Heart left ventricle (tissue), 16 donors: ENCODE measurements at regions not wholly inside any gene's neighbourhood (a gene's known extent, or its start where the extent isn't known, plus 50 kb on each side); places are given as distances from the start of the nearest gene placed in this dataset.
A peak's percentile ranks its signal among the peaks of the same experiment; 100 is the strongest.

ENCODE experiments used
- ATAC-seq, 4 donors: fragments of 200-7000 bp; cut with Tn5 transposase; one replicate each; pipeline ENCODE4 v1.9.1; 2020 to 2022; ENCODE audit warnings: moderate library complexity in 4 of 4, mild to moderate bottlenecking in 3 of 4, moderate number of reproducible peaks in 1 of 4
- DNase-seq, 5 donors: peaks; one replicate each; pipeline ENCODE4 v3.0.0-alpha.2; 2020
- H3K27ac ChIP-seq, 12 donors: fragments of 200-600 bp; sonication (generic) in 4 of 12; one replicate each; pipeline versions ENCODE4 v1.5.0 to v1.8.0; 2016 to 2022; ENCODE audit warnings: mild to moderate bottlenecking in 2 of 12
- H3K27me3 ChIP-seq, 9 donors: fragments of 200-600 bp; sonication (generic) in 2 of 9; one replicate each; pipeline versions ENCODE4 v1.5.1 to v1.8.0; 2016 to 2022; ENCODE audit warnings: mild to moderate bottlenecking in 3 of 9
- H3K36me3 ChIP-seq, 9 donors: fragments of 200-600 bp; sonication (generic) in 2 of 9; one replicate each; pipeline versions ENCODE4 v1.5.0 to v1.8.0; 2018 to 2022; ENCODE audit warnings: mild to moderate bottlenecking in 2 of 9
- H3K4me1 ChIP-seq, 12 donors: fragments of 200-600 bp; sonication (generic) in 4 of 12; one replicate each; pipeline versions ENCODE4 v1.5.0 to v1.8.0; 2016 to 2022; ENCODE audit warnings: mild to moderate bottlenecking in 3 of 12
- H3K4me3 ChIP-seq, 12 donors: fragments of 200-600 bp; sonication (generic) in 4 of 12; one replicate each; pipeline versions ENCODE4 v1.5.0 to v1.8.0; 2017 to 2022; ENCODE audit warnings: mild to moderate bottlenecking in 9 of 12, moderate library complexity in 4 of 12
- H3K9me3 ChIP-seq, 12 donors: fragments of 200-600 bp; sonication (generic) in 4 of 12; one replicate each; pipeline versions ENCODE4 v1.5.0 to v1.8.0; 2016 to 2022; ENCODE audit warnings: mild to moderate bottlenecking in 1 of 12
- POLR2A ChIP-seq, 2 donors: fragments of 450-650 bp; IDR thresholded peaks; one replicate each; pipeline ENCODE4 v1.6.1; 2017; ENCODE audit warnings: antibody characterized with exemption in 2 of 2, mild to moderate bottlenecking in 2 of 2, moderate library complexity in 2 of 2
- WGBS, 4 donors: extraction: QIAGEN DNeasy Blood & Tissue Kit in 2 of 4; methylation state at CpG; one replicate each; pipeline versions ENCODE4 v1.1.5 to v1.1.7; 2013 to 2018; 5-methylcytosine and 5-hydroxymethylcytosine counted together
- intact Hi-C, 10 donors: fragments of 100-400 bp; cut with DNase I; formaldehyde crosslinking; loops; one replicate each; pipeline versions ENCODE4 v1.11.1 to v1.14.2; 2022
- TF ChIP-seq, protein P1 (sequence below), 12 donors: fragments of 200-600 bp; sonication (generic) in 4 of 12; IDR thresholded peaks; one replicate each; pipeline versions ENCODE4 v1.5.0 to v1.8.0; 2018 to 2022; ENCODE audit warnings: antibody characterized with exemption in 12 of 12, mild to moderate bottlenecking in 5 of 12
- donor health status: ischemic (EF 13 %, LVEDD 7.1; RV severe dilation, severe dysfunction).
- donor health status: healthy with polysubstance abuse.
- donor health status: DM: no; HTN: yes; CAD: no.
- donor health status: DM: no; HTN: no; CAD: no.
- donor health status: ischemic (EF 25% LVEDD 6.9; RV normal size, moderate dysfunction).
- donor health status: ischemic (EF 25% LVEDD 5.7; RV mildly dilated, moderate dysfunction).
- donor health status: healthy.
- donor health status: DM: yes; HTN: yes; CAD: no.
- donor health status: ischemic (EF 35%, LVEDD 5.7; RV mildly dilated, moderate dysfunction).
- donor health status: nonischemic (EF 11% LVEDD 7.7; RV severe dilation, severe dysfunction).
- donor health status: DM: yes; HTN: yes; CAD: no.
- donor health status: PGD.
- donor health status: ischemic (EF 29% LVEDD 5.4; RV normal size, mild dysfunction).
- donor health status: nonischemic (EF 23%, LVEDD 6.1; RV moderate dilation, normal function).

DNA sequence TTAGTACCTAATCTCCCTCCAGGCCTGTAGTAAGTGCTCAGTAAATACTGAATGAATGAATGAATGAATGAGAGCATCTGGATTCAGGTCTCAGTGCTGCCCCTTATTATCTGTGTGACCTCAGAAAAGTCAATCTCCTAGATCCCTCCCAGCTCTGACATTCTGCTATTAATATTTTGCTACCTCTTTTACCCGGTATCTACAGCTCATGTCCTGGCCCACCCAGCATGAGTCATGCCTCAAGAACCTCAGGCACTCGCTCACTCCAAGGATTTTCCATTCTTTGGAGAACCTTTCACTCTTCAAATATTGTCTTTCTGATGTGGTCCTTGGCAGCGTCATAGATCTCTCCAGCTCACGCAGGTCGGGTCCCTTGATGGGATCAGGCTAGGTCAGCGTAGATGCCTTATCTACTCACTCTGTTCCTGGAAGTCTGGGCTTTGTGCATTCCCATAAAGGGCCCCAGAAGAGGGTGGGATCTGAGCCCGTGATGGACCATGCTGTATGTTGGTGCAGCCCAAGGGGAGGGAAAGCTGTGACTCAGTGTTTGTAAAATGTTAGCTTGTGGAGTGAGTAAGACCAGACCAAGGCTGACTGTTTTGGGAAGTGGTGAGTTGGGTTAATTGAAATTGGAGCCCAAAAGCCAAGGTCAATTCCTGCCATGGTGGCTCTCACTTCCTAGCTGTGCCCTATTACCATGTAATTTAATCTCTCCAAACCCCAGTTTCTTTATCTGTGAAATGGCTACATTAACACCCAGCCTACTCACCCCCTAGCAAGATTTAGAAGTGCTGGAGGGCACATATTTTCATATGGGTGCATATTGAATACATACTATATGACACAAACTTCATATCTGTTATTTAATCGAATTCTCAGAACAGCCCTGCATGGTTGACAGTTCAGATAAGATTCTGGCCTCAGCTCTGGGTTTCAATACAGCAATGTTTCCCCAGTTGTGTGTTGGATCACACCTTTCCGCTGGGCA is 214.1 kb upstream of the USP24 start:
- intact Hi-C loops: no loop called here
- DNase-seq (peak in 2 of 5 donors; percentile 12 to 58), ATAC-seq (peak; percentile 61 to 93 (median 90))
- H3K9me3 ChIP-seq: peaks cover 0 to 2% (median 0%) of the 10 kb centered on the region in 12 donors
- H3K4me1 ChIP-seq: peaks cover 0 to 16% (median 0%) of the 10 kb centered on the region in 12 donors
- 53 to 70% (median 58%) methylated on average over 9 of the region's 9 CpGs for WGBS, 4 donors
- no peak overlapping the region for H3K4me3 ChIP-seq
- TF ChIP-seq, protein P1, sequence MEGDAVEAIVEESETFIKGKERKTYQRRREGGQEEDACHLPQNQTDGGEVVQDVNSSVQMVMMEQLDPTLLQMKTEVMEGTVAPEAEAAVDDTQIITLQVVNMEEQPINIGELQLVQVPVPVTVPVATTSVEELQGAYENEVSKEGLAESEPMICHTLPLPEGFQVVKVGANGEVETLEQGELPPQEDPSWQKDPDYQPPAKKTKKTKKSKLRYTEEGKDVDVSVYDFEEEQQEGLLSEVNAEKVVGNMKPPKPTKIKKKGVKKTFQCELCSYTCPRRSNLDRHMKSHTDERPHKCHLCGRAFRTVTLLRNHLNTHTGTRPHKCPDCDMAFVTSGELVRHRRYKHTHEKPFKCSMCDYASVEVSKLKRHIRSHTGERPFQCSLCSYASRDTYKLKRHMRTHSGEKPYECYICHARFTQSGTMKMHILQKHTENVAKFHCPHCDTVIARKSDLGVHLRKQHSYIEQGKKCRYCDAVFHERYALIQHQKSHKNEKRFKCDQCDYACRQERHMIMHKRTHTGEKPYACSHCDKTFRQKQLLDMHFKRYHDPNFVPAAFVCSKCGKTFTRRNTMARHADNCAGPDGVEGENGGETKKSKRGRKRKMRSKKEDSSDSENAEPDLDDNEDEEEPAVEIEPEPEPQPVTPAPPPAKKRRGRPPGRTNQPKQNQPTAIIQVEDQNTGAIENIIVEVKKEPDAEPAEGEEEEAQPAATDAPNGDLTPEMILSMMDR (IDR thresholded peaks at IDR 0.05): no peak
- TF ChIP-seq POLR2A (IDR thresholded peaks at IDR 0.05): no peak
- no peaks in the 10 kb centered on the region for H3K36me3 ChIP-seq
- peak overlapping the region in 2 of 12 donors; percentile 18 to 46 for H3K27ac ChIP-seq
- no peaks in the 10 kb centered on the region for H3K27me3 ChIP-seq

DNA sequence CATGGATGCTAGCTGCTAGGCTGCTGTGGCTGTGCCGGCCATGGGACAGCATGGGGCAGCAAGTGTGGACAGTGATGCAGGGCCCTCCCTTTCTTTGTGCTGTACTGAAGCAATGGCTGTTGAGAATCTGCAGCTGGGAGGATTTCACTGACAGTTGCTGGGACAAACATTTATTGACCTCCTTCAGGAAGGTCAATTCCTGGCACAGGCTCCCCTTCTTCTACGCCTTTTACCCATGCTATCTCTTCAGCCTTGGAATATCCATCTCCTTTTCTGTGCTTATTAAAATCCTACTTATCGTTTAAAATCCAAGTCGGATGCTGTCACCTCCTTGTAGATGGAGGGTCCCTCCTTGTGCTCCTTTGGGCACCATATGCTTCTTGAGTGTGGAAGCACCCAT is 213.1 kb upstream of the USP24 start:
- H3K36me3 ChIP-seq: no peaks in the 10 kb centered on the region
- WGBS, 4 donors: 85 to 89% (median 87%) methylated on average over 4 of the region's 4 CpGs
- DNase-seq (no peak), ATAC-seq (peak in 1 of 4 donors; percentile 27)
- intact Hi-C loops: no loop called here
- H3K27me3 ChIP-seq: no peaks in the 10 kb centered on the region
- no peak overlapping the region for H3K4me3 ChIP-seq
- TF ChIP-seq, protein P1 (IDR thresholded peaks at IDR 0.05): no peak
- TF ChIP-seq POLR2A (IDR thresholded peaks at IDR 0.05): no peak
- peaks cover 0 to 2% (median 0%) of the 10 kb centered on the region in 12 donors for H3K9me3 ChIP-seq
- H3K4me1 ChIP-seq: peaks cover 0 to 16% (median 0%) of the 10 kb centered on the region in 12 donors
- H3K27ac ChIP-seq: no peak overlapping the region

DNA sequence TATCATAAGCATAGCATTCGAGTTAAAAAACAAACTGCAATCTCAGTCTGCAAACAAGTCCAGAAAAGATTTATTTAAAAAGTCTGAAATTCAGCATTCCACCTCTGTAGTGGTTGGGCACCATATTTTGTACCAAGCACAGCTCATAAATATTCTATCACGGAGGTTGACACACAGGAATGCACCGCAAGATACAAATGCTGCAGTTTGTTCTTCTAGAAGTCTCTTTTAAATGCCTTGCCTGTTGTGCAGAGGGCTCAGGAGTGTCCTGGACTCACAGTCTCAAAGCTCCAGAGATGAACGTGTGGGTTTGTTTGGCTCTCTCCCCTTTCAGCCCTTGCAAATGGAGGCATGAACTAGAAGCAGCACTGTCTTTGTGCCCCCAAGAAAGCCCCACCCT is 212.4 kb upstream of the USP24 start:
- Histone ChIP-seq H3K4me1 (peaks cover 0 to 16% (median 0%) of the 10 kb centered on the region in 12 donors), H3K4me3 (no peak overlapping the region), H3K27me3 (no peaks in the 10 kb centered on the region), H3K36me3 (no peaks in the 10 kb centered on the region), H3K9me3 (peaks cover 0 to 4% (median 0%) of the 10 kb centered on the region in 12 donors), H3K27ac (no peak overlapping the region)
- ATAC-seq (no peak), DNase-seq (no peak)
- no peak for TF ChIP-seq POLR2A (IDR thresholded peaks at IDR 0.05)
- TF ChIP-seq, protein P1 (IDR thresholded peaks at IDR 0.05): no peak
- intact Hi-C loops: no loop called here
- WGBS, 4 donors: 84 to 90% (median 88%) methylated on average over 4 of the region's 4 CpGs

DNA sequence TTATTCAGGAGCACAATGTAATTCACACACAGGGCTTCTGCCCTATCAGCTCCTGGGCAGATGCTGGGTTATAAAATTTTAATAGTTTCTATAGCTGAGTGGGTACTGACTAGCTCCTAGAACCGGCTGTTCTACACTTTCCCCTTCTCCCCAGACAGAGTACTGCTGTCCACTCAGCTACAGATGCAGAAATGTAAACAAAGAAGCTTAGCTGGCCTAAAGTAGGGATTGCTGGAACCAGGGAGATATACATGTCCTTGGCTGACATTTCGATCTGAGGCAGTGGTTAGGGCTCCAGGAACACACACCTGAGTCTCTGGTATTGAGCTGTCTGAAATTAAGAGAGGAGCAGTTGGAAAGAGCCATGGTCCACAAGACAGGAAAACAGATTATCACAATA is 211.5 kb upstream of the USP24 start:
- no peak for TF ChIP-seq POLR2A (IDR thresholded peaks at IDR 0.05)
- TF ChIP-seq, protein P1 (IDR thresholded peaks at IDR 0.05): no peak
- WGBS, 4 donors: 90 to 97% (median 94%) methylated on average over 2 of the region's 2 CpGs
- H3K36me3 ChIP-seq: no peaks in the 10 kb centered on the region
- no peaks in the 10 kb centered on the region for H3K27me3 ChIP-seq
- intact Hi-C loops: no loop called here
- DNase-seq (no peak), ATAC-seq (no peak)
- H3K4me1 ChIP-seq: peaks cover 0 to 16% (median 0%) of the 10 kb centered on the region in 12 donors
- H3K9me3 ChIP-seq: peaks cover 0 to 14% (median 2%) of the 10 kb centered on the region in 12 donors
- no peak overlapping the region for H3K4me3 ChIP-seq
- no peak overlapping the region for H3K27ac ChIP-seq
